K562 (cell line): ENCODE measurements at regions not wholly inside any gene's neighbourhood (a gene's known extent, or its start where the extent isn't known, plus 50 kb on each side); places are given as distances from the start of the nearest gene placed in this dataset. TPM values are rescaled to one million over a fixed set of nuclear protein-coding genes. Genes with fewer than 3 reads are reported as not detected.
"Not testable (repeated sequence)": the region's sequence is repeated elsewhere in the genome, so short reads cannot be mapped to it uniquely, and the experiment has no call there.

ENCODE experiments used
- ATAC-seq: fragments of 200-7000 bp; cut with Tn5 transposase; 3 replicates; pipeline ENCODE4 v1.9.1; 2020; ENCODE audit warnings: moderate library complexity
- BruUV-seq: library from RNA; stranded (reverse); fragments of 400-500 nt; replicated peaks from 2 replicates; lab custom pipeline; 2021; lab: Mats Ljungman, UMichigan
- CTCF ChIA-PET: fragments of 300-600 bp; formaldehyde crosslinking; extraction: SDS; loops from one replicate; lab custom pipeline; 2021; ENCODE audit warnings: low intra/inter-chr PET ratio; lab: Yijun Ruan, JAX
- POLR2A ChIA-PET: fragments of 300-600, 350-650 bp; sonication (Branson Sonifier 250); formaldehyde crosslinking; extraction: SDS; loops from one replicate; lab custom pipeline; 2021; ENCODE audit warnings: antibody characterized with exemption, inconsistent platforms; lab: Yijun Ruan, JAX
- DNase-seq, 4 experiments: peaks; one replicate each; pipeline versions ENCODE4 v3.0.0 to v3.0.0-alpha.2; 2011 to 2018; ENCODE audit warnings: low spot score in 3 of 4, mixed read lengths in 3 of 4; ENCODE audit errors: extremely low read depth in 1 of 4
- FAIRE-seq: peaks from 2 replicates; lab custom pipeline; 2011; peaks lifted over from hg19 to GRCh38; lab: Jason Lieb, UNC
- H2AFZ ChIP-seq: 2 replicates; pipeline ENCODE4 v1.6.0; 2011; ENCODE audit warnings: low read depth, low read length, control low read depth, inconsistent platforms
- H3K27ac ChIP-seq: fragments of 200-600 bp; 3 replicates; pipeline ENCODE4 v1.8.0; 2011; ENCODE audit warnings: low read depth, mild to moderate bottlenecking, control low read depth, inconsistent platforms, low read length, moderate library complexity, mixed read lengths; ENCODE audit errors: extremely low read depth
- H3K27me3 ChIP-seq, 2 experiments: fragments of 300-600 bp in 1 of 2; 2 replicates in 1 of 2; 3 replicates in 1 of 2; pipeline versions ENCODE4 v1.6.0 to v1.8.0; 2011; ENCODE audit warnings: inconsistent platforms in 2 of 2, low read length in 2 of 2, mild to moderate bottlenecking in 1 of 2, mixed read lengths in 1 of 2, moderate library complexity in 1 of 2; ENCODE audit not compliant: control insufficient read depth in 2 of 2, insufficient read depth in 2 of 2
- H3K36me3 ChIP-seq: fragments of 300-600 bp; 3 replicates; pipeline ENCODE4 v1.8.0; 2011; ENCODE audit warnings: mild to moderate bottlenecking, low read length, inconsistent platforms; ENCODE audit not compliant: control insufficient read depth, insufficient read depth
- H3K4me1 ChIP-seq, 2 experiments: fragments of 200-600 bp in 1 of 2; replicated peaks in 1 of 2; 2 replicates in 1 of 2; 3 replicates in 1 of 2; pipeline versions ENCODE4 v1.5.1 to v1.8.0; 2011; ENCODE audit warnings: inconsistent platforms in 2 of 2, low read length in 2 of 2, mild to moderate bottlenecking in 1 of 2, mixed read lengths in 1 of 2, moderate library complexity in 1 of 2; ENCODE audit not compliant: control insufficient read depth in 2 of 2, insufficient read depth in 2 of 2
- H3K4me2 ChIP-seq: 2 replicates; pipeline ENCODE4 v1.6.1; 2011; ENCODE audit warnings: low read length, control low read depth, inconsistent platforms, mixed read lengths; ENCODE audit not compliant: insufficient read depth
- H3K4me3 ChIP-seq: fragments of 200-600 bp; sonication (generic), shearing (Covaris generic); 2 replicates; pipeline ENCODE4 v1.5.1; 2016; ENCODE audit warnings: control low read depth, inconsistent platforms
- H3K79me2 ChIP-seq: fragments of 200-600 bp; 3 replicates; pipeline ENCODE4 v1.8.0; 2011; ENCODE audit warnings: low read length, inconsistent platforms; ENCODE audit not compliant: control insufficient read depth, insufficient read depth
- H3K9ac ChIP-seq, 2 experiments: 2 replicates each; pipeline versions ENCODE4 v1.6.0 to v1.6.1; 2011; ENCODE audit warnings: low read depth in 2 of 2, low read length in 2 of 2, control low read depth in 1 of 2, inconsistent platforms in 1 of 2, mild to moderate bottlenecking in 1 of 2, mixed read lengths in 1 of 2; ENCODE audit not compliant: insufficient read depth in 1 of 2
- H3K9me1 ChIP-seq: one replicate; pipeline ENCODE4 v1.6.0; 2011; ENCODE audit warnings: inconsistent platforms, mild to moderate bottlenecking, low read length, moderate library complexity; ENCODE audit not compliant: control insufficient read depth, insufficient read depth
- H3K9me3 ChIP-seq: replicated peaks from 2 replicates; pipeline ENCODE4 v1.5.1; 2011; ENCODE audit warnings: low read depth, low read length, inconsistent platforms; ENCODE audit not compliant: control insufficient read depth, insufficient read depth
- H4K20me1 ChIP-seq: replicated peaks from 2 replicates; pipeline ENCODE4 v1.6.1; 2011; ENCODE audit warnings: low read length, inconsistent platforms, mixed read lengths; ENCODE audit not compliant: control insufficient read depth, insufficient read depth
- WGBS: fragments of 100-300 bp; shearing (Covaris generic); methylation state at CpG from one replicate; pipeline ENCODE4 v1.1.6; 2016; ENCODE audit warnings: low coverage, mixed read lengths; ENCODE audit not compliant: insufficient coverage; ENCODE audit errors: missing lambda C conversion rate; 5-methylcytosine and 5-hydroxymethylcytosine counted together
- in situ Hi-C: fragments of 300-500 bp; cut with MboI; formaldehyde crosslinking; loops from 4 replicates; pipeline ENCODE4 v1.15.0; 2018; ENCODE audit warnings: inconsistent platforms, mixed read lengths
- intact Hi-C: fragments of 100-400 bp; cut with micrococcal nuclease; formaldehyde crosslinking; loops from 2 replicates; pipeline ENCODE4 v1.14.2; 2022
- small RNA-seq: library from RNA; depleted of rRNA; stranded (forward); fragments of <200 nt; gene quantifications from one replicate; pipeline ENCODE3, GENCODE V24; 2014

GRCh38 chr17:18574137-18574536, 70.1 kb downstream of the TBC1D28 start:
- intact Hi-C loops, H3K4me1 ChIP-seq, H3K9me3 ChIP-seq, H3K4me3 ChIP-seq, H3K9ac ChIP-seq, H3K79me2 ChIP-seq, BruUV-seq, H3K27ac ChIP-seq, H3K4me2 ChIP-seq, ATAC-seq, H3K36me3 ChIP-seq, H4K20me1 ChIP-seq, FAIRE-seq, H3K27me3 ChIP-seq, DNase-seq, CTCF ChIA-PET, H3K9me1 ChIP-seq, H2AFZ ChIP-seq: not testable (repeated sequence)
- WGBS: 6% methylated on average over 2 of the region's 2 CpGs
- in situ Hi-C loops: loop anchor here (25.0 kb wide), 3 partner anchors 362 to 1813 kb away; no protein-coding TSS in a partner anchor
- POLR2A ChIA-PET: interaction anchor here (0.8 kb wide), 1 partner anchor 389 kb away, joined by 3 read pairs; no protein-coding TSS in a partner anchor

Small RNA genes lying in the stretch of these regions (small RNA-seq; reads per million reads assigned to genes)
- gene AC107983.1: not detected
